K562 (cell line): ENCODE measurements at regions not wholly inside any gene's neighbourhood (a gene's known extent, or its start where the extent isn't known, plus 50 kb on each side); places are given as distances from the start of the nearest gene placed in this dataset.

ENCODE experiments used
- BCOR ChIP-seq: fragments of 450-650 bp; IDR thresholded peaks from 2 replicates; pipeline ENCODE4 v1.6.1; 2016
- CBX2 ChIP-seq: fragments of 200-600 bp; sonication (generic); IDR thresholded peaks from one replicate; pipeline ENCODE4 v1.6.1; 2012; ENCODE audit warnings: mild to moderate bottlenecking, low read length, inconsistent platforms; ENCODE audit not compliant: insufficient read depth, poor library complexity, severe bottlenecking
- HCFC1 ChIP-seq: IDR thresholded peaks from 2 replicates; pipeline ENCODE4 v1.6.1; 2012; ENCODE audit warnings: low read depth, low read length, improper control_type of control experiment
- MCM7 ChIP-seq, 2 experiments: fragments of 450-650 bp; IDR thresholded peaks; 2 replicates each; pipeline ENCODE4 v1.6.1; 2016 to 2018
- TF ChIP-seq, protein P1 (sequence below): fragments of 450-650 bp; formaldehyde crosslinking; IDR thresholded peaks from 2 replicates; pipeline ENCODE4 v1.4.0; 2022; ENCODE audit warnings: missing genetic modification characterization
- TF ChIP-seq, protein P2 (sequence below): sonication (generic); formaldehyde crosslinking; IDR thresholded peaks from 2 replicates; pipeline ENCODE4 v1.8.1; 2023; ENCODE audit warnings: mild to moderate bottlenecking, missing genetic modification reagents
- TF ChIP-seq, protein P3 (sequence below), 2 experiments: fragments of 450-650 bp; formaldehyde crosslinking in 1 of 2; IDR thresholded peaks; 2 replicates each; pipeline versions ENCODE4 v1.4.0 to v1.6.1; 2014 to 2020; ENCODE audit warnings: mild to moderate bottlenecking in 2 of 2, borderline replicate concordance in 1 of 2, low read depth in 1 of 2

DNA sequence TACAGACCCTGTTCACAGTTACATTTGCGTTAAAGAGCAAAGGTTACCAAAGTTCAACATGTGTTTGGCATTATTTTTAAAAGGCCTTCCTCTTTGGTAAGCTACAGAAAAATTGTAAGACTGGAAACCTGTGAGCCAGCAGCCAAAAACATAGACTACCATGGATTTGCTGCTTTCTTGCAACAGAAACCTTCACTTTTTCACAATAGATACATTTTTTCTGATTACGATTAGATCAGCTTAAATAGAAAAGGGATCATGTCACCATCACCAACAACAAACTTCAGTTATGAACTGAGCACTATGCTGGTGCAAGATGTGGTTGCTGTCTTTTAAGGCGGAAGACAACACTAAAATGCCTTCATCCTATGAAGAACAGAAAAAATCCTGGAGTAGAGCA is 112.3 kb upstream of the MARCKS start:
- TF ChIP-seq CBX2 (no peak), HCFC1 (no peak), BCOR (no peak), MCM7 (IDR thresholded peaks at IDR 0.05) (no peak)
- TF ChIP-seq, protein P1, sequence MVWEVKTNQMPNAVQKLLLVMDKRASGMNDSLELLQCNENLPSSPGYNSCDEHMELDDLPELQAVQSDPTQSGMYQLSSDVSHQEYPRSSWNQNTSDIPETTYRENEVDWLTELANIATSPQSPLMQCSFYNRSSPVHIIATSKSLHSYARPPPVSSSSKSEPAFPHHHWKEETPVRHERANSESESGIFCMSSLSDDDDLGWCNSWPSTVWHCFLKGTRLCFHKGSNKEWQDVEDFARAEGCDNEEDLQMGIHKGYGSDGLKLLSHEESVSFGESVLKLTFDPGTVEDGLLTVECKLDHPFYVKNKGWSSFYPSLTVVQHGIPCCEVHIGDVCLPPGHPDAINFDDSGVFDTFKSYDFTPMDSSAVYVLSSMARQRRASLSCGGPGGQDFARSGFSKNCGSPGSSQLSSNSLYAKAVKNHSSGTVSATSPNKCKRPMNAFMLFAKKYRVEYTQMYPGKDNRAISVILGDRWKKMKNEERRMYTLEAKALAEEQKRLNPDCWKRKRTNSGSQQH: no peak
- TF ChIP-seq, protein P2, sequence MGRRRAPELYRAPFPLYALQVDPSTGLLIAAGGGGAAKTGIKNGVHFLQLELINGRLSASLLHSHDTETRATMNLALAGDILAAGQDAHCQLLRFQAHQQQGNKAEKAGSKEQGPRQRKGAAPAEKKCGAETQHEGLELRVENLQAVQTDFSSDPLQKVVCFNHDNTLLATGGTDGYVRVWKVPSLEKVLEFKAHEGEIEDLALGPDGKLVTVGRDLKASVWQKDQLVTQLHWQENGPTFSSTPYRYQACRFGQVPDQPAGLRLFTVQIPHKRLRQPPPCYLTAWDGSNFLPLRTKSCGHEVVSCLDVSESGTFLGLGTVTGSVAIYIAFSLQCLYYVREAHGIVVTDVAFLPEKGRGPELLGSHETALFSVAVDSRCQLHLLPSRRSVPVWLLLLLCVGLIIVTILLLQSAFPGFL (CRISPR knock-in tag): no peak
- TF ChIP-seq, protein P3, sequence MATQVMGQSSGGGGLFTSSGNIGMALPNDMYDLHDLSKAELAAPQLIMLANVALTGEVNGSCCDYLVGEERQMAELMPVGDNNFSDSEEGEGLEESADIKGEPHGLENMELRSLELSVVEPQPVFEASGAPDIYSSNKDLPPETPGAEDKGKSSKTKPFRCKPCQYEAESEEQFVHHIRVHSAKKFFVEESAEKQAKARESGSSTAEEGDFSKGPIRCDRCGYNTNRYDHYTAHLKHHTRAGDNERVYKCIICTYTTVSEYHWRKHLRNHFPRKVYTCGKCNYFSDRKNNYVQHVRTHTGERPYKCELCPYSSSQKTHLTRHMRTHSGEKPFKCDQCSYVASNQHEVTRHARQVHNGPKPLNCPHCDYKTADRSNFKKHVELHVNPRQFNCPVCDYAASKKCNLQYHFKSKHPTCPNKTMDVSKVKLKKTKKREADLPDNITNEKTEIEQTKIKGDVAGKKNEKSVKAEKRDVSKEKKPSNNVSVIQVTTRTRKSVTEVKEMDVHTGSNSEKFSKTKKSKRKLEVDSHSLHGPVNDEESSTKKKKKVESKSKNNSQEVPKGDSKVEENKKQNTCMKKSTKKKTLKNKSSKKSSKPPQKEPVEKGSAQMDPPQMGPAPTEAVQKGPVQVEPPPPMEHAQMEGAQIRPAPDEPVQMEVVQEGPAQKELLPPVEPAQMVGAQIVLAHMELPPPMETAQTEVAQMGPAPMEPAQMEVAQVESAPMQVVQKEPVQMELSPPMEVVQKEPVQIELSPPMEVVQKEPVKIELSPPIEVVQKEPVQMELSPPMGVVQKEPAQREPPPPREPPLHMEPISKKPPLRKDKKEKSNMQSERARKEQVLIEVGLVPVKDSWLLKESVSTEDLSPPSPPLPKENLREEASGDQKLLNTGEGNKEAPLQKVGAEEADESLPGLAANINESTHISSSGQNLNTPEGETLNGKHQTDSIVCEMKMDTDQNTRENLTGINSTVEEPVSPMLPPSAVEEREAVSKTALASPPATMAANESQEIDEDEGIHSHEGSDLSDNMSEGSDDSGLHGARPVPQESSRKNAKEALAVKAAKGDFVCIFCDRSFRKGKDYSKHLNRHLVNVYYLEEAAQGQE (IDR thresholded peaks at IDR 0.05; ENCODE audit: borderline replicate concordance): no peak
- TF ChIP-seq, protein P3 (CRISPR knock-in tag; IDR thresholded peaks at IDR 0.05; ENCODE audit: low read depth): no peak
